ENCODE measurements at regions not wholly inside any gene's neighbourhood (a gene's known extent, or its start where the extent isn't known, plus 50 kb on each side); places are given as distances from the start of the nearest gene placed in this dataset.

GRCh38 chr3:73697020-73697419 lies 72.3 kb upstream of the PDZRN3 start:
- Histone ChIP-seq H2AFZ (no peak overlapping the region), H3F3A (ENCODE audit: insufficient read depth) (no peaks in the 10 kb centered on the region), H3K27me3 (replicated peaks; ENCODE audit: insufficient read depth) (no peaks in the 10 kb centered on the region), H3K36me3 (ENCODE audit: low read depth) (no peaks in the 10 kb centered on the region), H3K9ac (no peak overlapping the region), H3K79me2 (ENCODE audit: insufficient read depth) (no peaks in the 10 kb centered on the region), H3K9me2 (ENCODE audit: insufficient read depth) (no peaks in the 10 kb centered on the region), H4K20me1 (ENCODE audit: insufficient read depth) (no peaks in the 10 kb centered on the region), H3K4me3 (no peak overlapping the region), H3K9me3 (ENCODE audit: low read depth) (no peaks in the 10 kb centered on the region), H3K27ac (no peak overlapping the region), H3K4me1 (ENCODE audit: insufficient read depth) (no peaks in the 10 kb centered on the region), H3K4me2 (ENCODE audit: unreplicated experiment) (no peak overlapping the region)
- no peak for TF ChIP-seq EZH2phosphoT487 (IDR thresholded peaks at IDR 0.05; ENCODE audit: insufficient read depth, low read depth)
- TF ChIP-seq EZH2 (IDR thresholded peaks at IDR 0.05; ENCODE audit: insufficient read depth, poor library complexity, severe bottlenecking) = no peak
- DNase-seq = no peak
- in situ Hi-C loops (cut with MboI) = no loop called here
- 71 to 72% methylated on average over 6 of the region's 6 CpGs for WGBS, 2 experiments (ENCODE audit: low coverage in 1 of 2, low lambda C conversion rate in 2 of 2, missing lambda C conversion rate in 2 of 2)

DNA sequence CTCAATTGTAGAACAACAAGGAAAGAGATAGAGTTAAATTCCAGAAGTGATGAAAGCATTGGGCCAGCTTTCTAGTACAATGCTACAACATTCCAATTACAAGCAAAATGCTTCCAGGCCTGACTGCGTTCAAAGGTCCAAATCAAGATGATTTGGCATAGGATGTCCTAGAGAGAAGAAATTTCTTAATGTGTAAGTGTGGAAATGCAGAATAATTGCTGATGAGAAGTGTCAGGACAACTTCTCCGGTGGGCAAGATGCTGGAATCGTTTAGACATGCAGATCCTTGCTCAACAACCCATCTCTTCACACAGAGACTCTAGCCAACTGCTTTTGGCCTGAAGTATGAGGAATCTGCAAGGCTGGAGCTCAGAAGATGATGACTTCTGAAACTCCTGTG lies 71.1 kb upstream of the PDZRN3 start:
- H2AFZ ChIP-seq = no peak overlapping the region
- H3K4me2 ChIP-seq (ENCODE audit: unreplicated experiment) = no peak overlapping the region
- H3K9me3 ChIP-seq (ENCODE audit: low read depth) = no peaks in the 10 kb centered on the region
- no peaks in the 10 kb centered on the region for H3K36me3 ChIP-seq (ENCODE audit: low read depth)
- 13 to 15% methylated on average over 3 of the region's 3 CpGs for whole genome bisulfite sequencing, 2 experiments (ENCODE audit: low coverage in 1 of 2, low lambda C conversion rate in 2 of 2, missing lambda C conversion rate in 2 of 2)
- no peaks in the 10 kb centered on the region for H3K79me2 ChIP-seq (ENCODE audit: insufficient read depth)
- H3K9ac ChIP-seq = no peak overlapping the region
- TF ChIP-seq EZH2 (IDR thresholded peaks at IDR 0.05; ENCODE audit: insufficient read depth, poor library complexity, severe bottlenecking) = no peak
- TF ChIP-seq EZH2phosphoT487 (IDR thresholded peaks at IDR 0.05; ENCODE audit: insufficient read depth, low read depth) = no peak
- DNase-seq = peak; percentile 4
- H4K20me1 ChIP-seq (ENCODE audit: insufficient read depth) = no peaks in the 10 kb centered on the region
- H3K9me2 ChIP-seq (ENCODE audit: insufficient read depth) = no peaks in the 10 kb centered on the region
- no peaks in the 10 kb centered on the region for H3K27me3 ChIP-seq (replicated peaks; ENCODE audit: insufficient read depth)
- in situ Hi-C loops (cut with MboI) = no loop called here
- no peaks in the 10 kb centered on the region for H3K4me1 ChIP-seq (ENCODE audit: insufficient read depth)
- H3F3A ChIP-seq (ENCODE audit: insufficient read depth) = no peaks in the 10 kb centered on the region
- no peak overlapping the region for H3K4me3 ChIP-seq
- no peak overlapping the region for H3K27ac ChIP-seq

- no peaks in the 10 kb centered on the region for H3K4me1 ChIP-seq (ENCODE audit: insufficient read depth)
- no peaks in the 10 kb centered on the region for H3K36me3 ChIP-seq (ENCODE audit: low read depth)
- H3K9me2 ChIP-seq (ENCODE audit: insufficient read depth) = no peaks in the 10 kb centered on the region
- H3F3A ChIP-seq (ENCODE audit: insufficient read depth) = no peaks in the 10 kb centered on the region
- H4K20me1 ChIP-seq (ENCODE audit: insufficient read depth) = no peaks in the 10 kb centered on the region
- H3K4me2 ChIP-seq (ENCODE audit: unreplicated experiment) = no peak overlapping the region
- no peak overlapping the region for H3K9ac ChIP-seq
- 81 to 86% methylated on average over 1 of the region's 1 CpG for WGBS, 2 experiments (ENCODE audit: low coverage in 1 of 2, low lambda C conversion rate in 2 of 2, missing lambda C conversion rate in 2 of 2)
- in situ Hi-C loops (cut with MboI) = no loop called here
- H2AFZ ChIP-seq = no peak overlapping the region
- no peak overlapping the region for H3K4me3 ChIP-seq
- DNase-seq = peak; percentile 32
- H3K9me3 ChIP-seq (ENCODE audit: low read depth) = no peaks in the 10 kb centered on the region
- H3K27me3 ChIP-seq (replicated peaks; ENCODE audit: insufficient read depth) = no peaks in the 10 kb centered on the region
- H3K27ac ChIP-seq = no peak overlapping the region
- H3K79me2 ChIP-seq (ENCODE audit: insufficient read depth) = no peaks in the 10 kb centered on the region
- TF ChIP-seq EZH2 (IDR thresholded peaks at IDR 0.05; ENCODE audit: insufficient read depth, poor library complexity, severe bottlenecking) (no peak), EZH2phosphoT487 (IDR thresholded peaks at IDR 0.05; ENCODE audit: insufficient read depth, low read depth) (no peak)
Measured at GRCh38 chr3:73694983-73695757, 70.4 kb upstream of the PDZRN3 start.

DNA sequence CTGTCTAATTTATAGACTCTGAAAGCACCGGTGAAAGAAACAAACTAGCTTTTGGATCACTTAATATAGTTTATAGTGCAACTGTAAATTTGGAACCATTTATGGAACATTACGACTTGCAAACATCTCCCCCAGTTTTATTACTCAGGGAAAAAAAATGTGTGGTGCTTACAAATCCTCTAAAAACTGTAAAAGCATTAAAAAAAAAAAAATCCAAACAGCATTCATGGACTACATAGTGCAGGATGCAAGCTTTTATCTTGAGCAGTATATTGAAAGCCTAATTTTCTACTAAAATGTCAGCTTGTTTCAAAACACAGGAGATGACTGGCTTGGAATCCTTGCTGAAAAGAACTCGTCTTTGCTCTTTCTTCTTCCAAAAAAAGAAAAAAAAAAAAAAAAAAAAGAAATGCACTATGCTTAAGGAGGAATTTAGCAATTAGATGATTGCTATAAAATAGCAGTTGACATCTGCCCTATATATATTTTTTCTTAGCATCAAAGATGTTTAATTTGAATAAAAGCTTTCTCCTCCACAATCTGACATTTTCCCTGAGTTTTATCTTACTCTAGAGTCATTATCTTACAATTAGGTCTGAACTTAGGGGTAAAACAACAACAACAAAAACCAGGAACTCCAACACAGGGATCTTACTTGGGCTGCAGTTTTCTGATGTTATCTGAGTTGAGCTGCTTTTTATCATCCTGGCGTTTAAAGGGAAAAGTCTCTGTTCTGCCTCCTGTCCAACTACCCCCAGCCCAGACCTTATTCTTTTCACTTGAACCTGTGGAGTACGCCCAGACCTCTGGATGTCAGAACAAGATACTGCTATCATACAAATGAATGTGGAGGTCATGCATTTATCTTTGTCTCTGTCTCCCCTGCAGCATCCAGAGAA lies 62.6 kb upstream of the PDZRN3 start:
- no peaks in the 10 kb centered on the region for H3K79me2 ChIP-seq (ENCODE audit: insufficient read depth)
- no peaks in the 10 kb centered on the region for H4K20me1 ChIP-seq (ENCODE audit: insufficient read depth)
- peaks cover 10% of the 10 kb centered on the region; the same call in 1 of the 2 replicates for H3F3A ChIP-seq (ENCODE audit: insufficient read depth)
- H3K36me3 ChIP-seq (ENCODE audit: low read depth) = no peaks in the 10 kb centered on the region
- H2AFZ ChIP-seq = peak overlapping the region; percentile 14; the same call in 1 of the 2 replicates
- no peaks in the 10 kb centered on the region for H3K9me2 ChIP-seq (ENCODE audit: insufficient read depth)
- no peaks in the 10 kb centered on the region for H3K27me3 ChIP-seq (replicated peaks; ENCODE audit: insufficient read depth)
- WGBS, 2 experiments (ENCODE audit: low coverage in 1 of 2, low lambda C conversion rate in 2 of 2, missing lambda C conversion rate in 2 of 2) = 35 to 48% methylated on average over 5 of the region's 5 CpGs
- TF ChIP-seq EZH2phosphoT487 (IDR thresholded peaks at IDR 0.05; ENCODE audit: insufficient read depth, low read depth) = no peak
- no peak for TF ChIP-seq EZH2 (IDR thresholded peaks at IDR 0.05; ENCODE audit: insufficient read depth, poor library complexity, severe bottlenecking)
- in situ Hi-C loops (cut with MboI) = no loop called here
- no peak overlapping the region for H3K4me3 ChIP-seq
- H3K27ac ChIP-seq = no peak overlapping the region
- no peak overlapping the region for H3K9ac ChIP-seq
- peaks cover 12% of the 10 kb centered on the region for H3K4me1 ChIP-seq (ENCODE audit: insufficient read depth)
- H3K4me2 ChIP-seq (ENCODE audit: unreplicated experiment) = no peak overlapping the region
- H3K9me3 ChIP-seq (ENCODE audit: low read depth) = no peaks in the 10 kb centered on the region
- peak; percentile 44 for DNase-seq

All from GM23248 (cell line).